Gastrocnemius medialis (tissue), 4 donors: ENCODE measurements at regions not wholly inside any gene's neighbourhood (a gene's known extent, or its start where the extent isn't known, plus 50 kb on each side); places are given as distances from the start of the nearest gene placed in this dataset.

Experiments used
- POLR2A ChIP-seq, 2 donors: fragments of 450-650 bp; IDR thresholded peaks; one replicate each; pipeline ENCODE4 v1.6.1; 2017; ENCODE audit warnings: antibody characterized with exemption in 2 of 2, mild to moderate bottlenecking in 2 of 2, moderate library complexity in 2 of 2
- TF ChIP-seq, protein P1 (sequence below), 5 experiments: fragments of 450-650 bp in 3 of 5; fragments of 200-600 bp in 2 of 5; sonication (generic) in 2 of 5; IDR thresholded peaks in 4 of 5; conservative IDR thresholded peaks in 1 of 5; 1 replicate in 4 of 5; 2 replicates in 1 of 5; pipeline ENCODE4 v1.5.1; 2016 to 2019; ENCODE audit warnings: antibody characterized with exemption in 5 of 5, mild to moderate bottlenecking in 3 of 5, moderate library complexity in 3 of 5

DNA sequence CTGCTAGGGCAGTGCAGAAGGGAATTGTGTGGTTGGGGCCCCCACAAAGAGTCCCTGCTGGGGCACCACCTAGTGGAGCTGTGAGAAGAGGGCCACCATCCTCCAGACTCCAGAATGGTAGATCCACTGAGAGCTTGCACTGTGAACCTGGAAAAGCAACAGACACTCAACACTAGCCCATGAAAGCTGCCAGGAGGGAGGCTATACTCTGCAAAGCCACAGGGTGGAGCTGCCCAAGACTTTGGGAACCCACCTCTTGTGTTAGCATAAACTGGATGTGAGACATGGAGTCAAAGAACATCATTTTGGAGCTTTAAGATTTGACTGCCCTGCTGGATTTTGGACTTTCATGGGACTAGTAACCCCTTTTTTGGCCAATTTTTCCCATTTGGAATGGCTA is 328.4 kb upstream of the KHDRBS2 start:
- TF ChIP-seq, protein P1, sequence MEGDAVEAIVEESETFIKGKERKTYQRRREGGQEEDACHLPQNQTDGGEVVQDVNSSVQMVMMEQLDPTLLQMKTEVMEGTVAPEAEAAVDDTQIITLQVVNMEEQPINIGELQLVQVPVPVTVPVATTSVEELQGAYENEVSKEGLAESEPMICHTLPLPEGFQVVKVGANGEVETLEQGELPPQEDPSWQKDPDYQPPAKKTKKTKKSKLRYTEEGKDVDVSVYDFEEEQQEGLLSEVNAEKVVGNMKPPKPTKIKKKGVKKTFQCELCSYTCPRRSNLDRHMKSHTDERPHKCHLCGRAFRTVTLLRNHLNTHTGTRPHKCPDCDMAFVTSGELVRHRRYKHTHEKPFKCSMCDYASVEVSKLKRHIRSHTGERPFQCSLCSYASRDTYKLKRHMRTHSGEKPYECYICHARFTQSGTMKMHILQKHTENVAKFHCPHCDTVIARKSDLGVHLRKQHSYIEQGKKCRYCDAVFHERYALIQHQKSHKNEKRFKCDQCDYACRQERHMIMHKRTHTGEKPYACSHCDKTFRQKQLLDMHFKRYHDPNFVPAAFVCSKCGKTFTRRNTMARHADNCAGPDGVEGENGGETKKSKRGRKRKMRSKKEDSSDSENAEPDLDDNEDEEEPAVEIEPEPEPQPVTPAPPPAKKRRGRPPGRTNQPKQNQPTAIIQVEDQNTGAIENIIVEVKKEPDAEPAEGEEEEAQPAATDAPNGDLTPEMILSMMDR (IDR thresholded peaks at IDR 0.05 in 4 of 5, conservative IDR thresholded peaks at IDR 0.05 in 1 of 5): no peak
- TF ChIP-seq POLR2A (IDR thresholded peaks at IDR 0.05): no peak
